HEK293 (cell line): ENCODE measurements at regions not wholly inside any gene's neighbourhood (a gene's known extent, or its start where the extent isn't known, plus 50 kb on each side); places are given as distances from the start of the nearest gene placed in this dataset.

ENCODE experiments used
- CTCF ChIA-PET: fragments of 350-600 bp; formaldehyde crosslinking; extraction: SDS; loops from one replicate; lab custom pipeline; 2021; ENCODE audit warnings: antibody characterized with exemption; lab: Yijun Ruan, JAX
- POLR2A ChIA-PET: fragments of 300-600 bp; formaldehyde crosslinking; extraction: SDS; loops from one replicate; lab custom pipeline; 2020; ENCODE audit warnings: antibody characterized with exemption, inconsistent platforms; lab: Yijun Ruan, JAX
- H3K27ac ChIP-seq: fragments of 200-500 bp; sonication (Bioruptor generic); 2 replicates; pipeline ENCODE4 v1.5.1; 2014; ENCODE audit warnings: low read depth, low read length, control low read depth, inconsistent platforms; ENCODE audit errors: extremely low read depth
- H3K36me3 ChIP-seq, 2 experiments: fragments of 200-500 bp in 1 of 2; sonication (Bioruptor generic) in 1 of 2; 1 replicate in 1 of 2; 2 replicates in 1 of 2; pipeline ENCODE4 v1.5.1; 2014 to 2017; ENCODE audit warnings: inconsistent platforms in 2 of 2, low read length in 2 of 2; ENCODE audit not compliant: control insufficient read depth in 2 of 2, insufficient read depth in 1 of 2
- H3K4me1 ChIP-seq: fragments of 200-500 bp; sonication (Bioruptor generic); 2 replicates; pipeline ENCODE4 v1.5.1; 2014; ENCODE audit warnings: mild to moderate bottlenecking, low read length, inconsistent platforms; ENCODE audit not compliant: control insufficient read depth, insufficient read depth
- H3K4me3 ChIP-seq: 2 replicates; pipeline ENCODE4 v1.5.1; 2011; ENCODE audit warnings: low read depth, mild to moderate bottlenecking, control low read depth, low read length, moderate library complexity
- H3K9me3 ChIP-seq: fragments of 200-500 bp; sonication (Bioruptor generic); 2 replicates; pipeline ENCODE4 v1.5.1; 2014; ENCODE audit warnings: low read depth, low read length, inconsistent platforms; ENCODE audit not compliant: control insufficient read depth, insufficient read depth
- IKZF3 ChIP-seq: fragments of 450-650 bp; IDR thresholded peaks from 2 replicates; pipeline ENCODE4 v1.5.0; 2018; ENCODE audit warnings: missing biosample characterization, mild to moderate bottlenecking, missing genetic modification characterization, moderate library complexity
- KLF8 ChIP-seq: fragments of 450-650 bp; formaldehyde crosslinking; IDR thresholded peaks from 2 replicates; pipeline ENCODE4 v1.5.1; 2016; ENCODE audit warnings: missing biosample characterization, missing genetic modification characterization
- PRDM1 ChIP-seq: fragments of 450-650 bp; formaldehyde crosslinking; IDR thresholded peaks from 2 replicates; pipeline ENCODE4; 2016; ENCODE audit warnings: missing biosample characterization, missing genetic modification characterization
- SETDB1 ChIP-seq: IDR thresholded peaks from one replicate; pipeline ENCODE4 v1.6.1; 2017; ENCODE audit warnings: mild to moderate bottlenecking, low read length, moderate library complexity, mixed read lengths; ENCODE audit not compliant: insufficient read length
- ZBTB20 ChIP-seq: fragments of 450-650 bp; formaldehyde crosslinking; IDR thresholded peaks from 2 replicates; pipeline ENCODE4 v1.5.1; 2016; ENCODE audit warnings: missing biosample characterization, missing genetic modification characterization
- ZFP37 ChIP-seq: fragments of 450-650 bp; formaldehyde crosslinking; IDR thresholded peaks from 2 replicates; pipeline ENCODE4 v1.5.1; 2016; ENCODE audit warnings: missing biosample characterization, missing genetic modification characterization
- ZNF133 ChIP-seq: fragments of 450-650 bp; formaldehyde crosslinking; IDR thresholded peaks from 2 replicates; pipeline ENCODE4 v1.5.1; 2016; ENCODE audit warnings: missing biosample characterization, missing genetic modification characterization
- ZNF169 ChIP-seq: fragments of 450-650 bp; formaldehyde crosslinking; IDR thresholded peaks from 2 replicates; pipeline ENCODE4 v1.5.1; 2016; ENCODE audit warnings: missing biosample characterization, missing genetic modification characterization
- ZNF558 ChIP-seq: fragments of 450-650 bp; formaldehyde crosslinking; IDR thresholded peaks from 2 replicates; pipeline ENCODE4 v1.5.1; 2016; ENCODE audit warnings: missing biosample characterization, missing genetic modification characterization
- ZNF629 ChIP-seq: fragments of 450-650 bp; formaldehyde crosslinking; IDR thresholded peaks from 2 replicates; pipeline ENCODE4 v1.5.1; 2017; ENCODE audit warnings: missing biosample characterization, missing genetic modification characterization
- ZNF677 ChIP-seq: fragments of 450-650 bp; IDR thresholded peaks from 2 replicates; pipeline ENCODE4 v1.5.0; 2018; ENCODE audit warnings: missing biosample characterization, mild to moderate bottlenecking, missing genetic modification characterization, moderate library complexity
- ZSCAN16 ChIP-seq: fragments of 450-650 bp; formaldehyde crosslinking; IDR thresholded peaks from 2 replicates; pipeline ENCODE4 v1.5.1; 2016; ENCODE audit warnings: missing biosample characterization, missing genetic modification characterization
- TF ChIP-seq, protein P1 (sequence below): fragments of 450-650 bp; formaldehyde crosslinking; IDR thresholded peaks from 2 replicates; pipeline ENCODE4 v1.5.1; 2016; ENCODE audit warnings: missing biosample characterization, missing genetic modification characterization
- TF ChIP-seq, protein P2 (sequence below): fragments of 450-650 bp; formaldehyde crosslinking; IDR thresholded peaks from 2 replicates; pipeline ENCODE4 v1.5.1; 2017; ENCODE audit warnings: missing biosample characterization, missing genetic modification characterization
- TF ChIP-seq, protein P3 (sequence below): fragments of 450-650 bp; formaldehyde crosslinking; IDR thresholded peaks from 2 replicates; pipeline ENCODE4 v1.5.1; 2016; ENCODE audit warnings: missing biosample characterization, missing genetic modification characterization, borderline replicate concordance
- TF ChIP-seq, protein P4 (sequence below): fragments of 450-650 bp; formaldehyde crosslinking; IDR thresholded peaks from 2 replicates; pipeline ENCODE4 v1.5.1; 2016; ENCODE audit warnings: missing biosample characterization, missing genetic modification characterization
- TF ChIP-seq, protein P5 (sequence below): fragments of 450-650 bp; formaldehyde crosslinking; IDR thresholded peaks from 2 replicates; pipeline ENCODE4 v1.5.1; 2016; ENCODE audit warnings: missing biosample characterization, missing genetic modification characterization

DNA sequence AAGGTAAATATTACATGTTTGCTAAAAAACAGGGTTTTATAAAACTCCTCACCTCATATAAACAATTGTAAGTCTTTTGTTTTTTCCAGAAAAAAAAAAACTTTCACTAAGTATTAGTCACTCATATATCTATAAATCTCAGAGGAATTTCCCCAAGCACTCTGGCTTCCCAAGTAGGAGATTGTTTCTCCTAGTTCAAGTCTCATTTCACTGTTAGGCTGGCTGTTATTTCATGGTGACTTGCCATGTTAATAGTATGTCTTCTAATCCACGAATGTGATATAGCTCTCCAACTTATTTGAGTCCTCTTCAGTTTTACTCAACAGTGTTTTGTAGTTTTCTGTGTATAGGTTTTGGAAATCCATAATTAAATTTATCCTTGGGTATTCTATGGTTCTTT, 61.6 kb downstream of the CAPZA3 start (continued):
- TF ChIP-seq, protein P1, sequence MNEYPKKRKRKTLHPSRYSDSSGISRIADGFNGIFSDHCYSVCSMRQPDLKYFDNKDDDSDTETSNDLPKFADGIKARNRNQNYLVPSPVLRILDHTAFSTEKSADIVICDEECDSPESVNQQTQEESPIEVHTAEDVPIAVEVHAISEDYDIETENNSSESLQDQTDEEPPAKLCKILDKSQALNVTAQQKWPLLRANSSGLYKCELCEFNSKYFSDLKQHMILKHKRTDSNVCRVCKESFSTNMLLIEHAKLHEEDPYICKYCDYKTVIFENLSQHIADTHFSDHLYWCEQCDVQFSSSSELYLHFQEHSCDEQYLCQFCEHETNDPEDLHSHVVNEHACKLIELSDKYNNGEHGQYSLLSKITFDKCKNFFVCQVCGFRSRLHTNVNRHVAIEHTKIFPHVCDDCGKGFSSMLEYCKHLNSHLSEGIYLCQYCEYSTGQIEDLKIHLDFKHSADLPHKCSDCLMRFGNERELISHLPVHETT (tag by site-specific recombination), result no peak
- TF ChIP-seq ZSCAN16 (no peak), IKZF3 (tag by site-specific recombination) (no peak), ZNF133 (tag by site-specific recombination) (no peak)

DNA sequence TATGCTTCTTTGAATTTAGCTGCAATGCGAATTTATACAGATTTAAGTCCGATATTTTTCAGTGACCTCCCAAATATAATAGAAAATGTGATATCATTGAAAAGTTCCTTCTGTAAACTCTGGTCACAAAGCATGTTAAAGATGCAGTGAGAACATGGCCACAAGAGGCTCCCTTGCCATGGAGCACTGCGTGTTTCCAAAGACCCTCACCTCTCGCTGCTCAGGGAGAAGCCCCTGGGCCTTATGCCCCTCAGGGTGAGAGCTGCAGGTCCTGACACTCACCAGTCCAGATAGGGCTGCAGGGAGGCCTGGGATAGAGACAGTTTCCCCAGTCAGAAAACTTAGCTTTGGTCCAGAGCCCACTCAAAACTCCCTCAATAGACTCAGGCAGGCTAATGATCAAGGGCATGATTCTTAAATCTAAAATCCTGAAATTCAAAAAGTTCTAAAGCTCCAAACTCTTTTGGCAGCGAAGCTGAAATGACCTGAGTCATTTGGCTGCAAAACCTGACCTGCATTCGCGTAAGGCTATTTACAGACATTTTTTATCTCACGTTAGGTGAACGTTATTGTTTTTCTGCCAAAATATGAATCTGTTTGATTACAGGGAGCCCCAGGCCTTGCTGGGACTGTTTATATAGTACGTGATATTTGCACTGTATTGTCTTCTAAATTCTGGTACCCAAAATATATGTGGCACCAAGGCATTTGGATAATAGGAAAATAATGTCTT, 67.8 kb downstream of the CAPZA3 start:
- POLR2A ChIA-PET, result no interaction called here
- Histone ChIP-seq H3K4me1 (no peaks in the 10 kb centered on the region), H3K4me3 (no peak overlapping the region), H3K36me3 (no peaks in the 10 kb centered on the region), H3K27ac (no peak overlapping the region), H3K9me3 (no peaks in the 10 kb centered on the region)
- CTCF ChIA-PET, result interaction anchor here (0.9 kb wide), 1 partner anchor 10 kb away, joined by 4 read pairs; no protein-coding TSS in a partner anchor
- TF ChIP-seq ZNF629 (tag by site-specific recombination) (no peak), SETDB1 (no peak)

DNA sequence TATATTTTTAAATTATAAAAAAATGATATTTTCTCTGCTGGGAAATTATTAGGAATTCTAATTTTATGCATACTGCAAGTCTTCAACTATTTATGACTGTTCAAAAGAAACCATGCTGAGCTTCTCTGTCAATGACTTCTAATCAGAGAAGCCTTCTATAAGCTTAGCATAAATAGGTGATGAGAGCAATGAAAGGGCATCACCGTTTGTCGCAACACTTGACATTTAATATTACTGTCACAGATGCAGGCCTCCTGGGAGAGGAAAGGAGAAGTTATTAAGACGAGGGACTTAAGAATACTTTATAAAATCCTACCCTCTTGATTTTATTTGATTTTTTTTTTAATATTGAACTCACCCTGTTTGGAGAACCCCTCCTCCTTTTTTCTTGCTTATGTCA, 69.8 kb downstream of the CAPZA3 start:
- CTCF ChIA-PET, result no interaction called here
- H3K4me3 ChIP-seq, result no peak overlapping the region

More for the DNA sequence above, 69.8 kb downstream of the CAPZA3 start:
- H3K4me1 ChIP-seq, result no peaks in the 10 kb centered on the region
- no peaks in the 10 kb centered on the region for H3K9me3 ChIP-seq
- POLR2A ChIA-PET, result no interaction called here
- no peaks in the 10 kb centered on the region for H3K36me3 ChIP-seq
- no peak overlapping the region for H3K27ac ChIP-seq
- TF ChIP-seq ZBTB20 (tag by site-specific recombination), result no peak
- TF ChIP-seq, protein P2, sequence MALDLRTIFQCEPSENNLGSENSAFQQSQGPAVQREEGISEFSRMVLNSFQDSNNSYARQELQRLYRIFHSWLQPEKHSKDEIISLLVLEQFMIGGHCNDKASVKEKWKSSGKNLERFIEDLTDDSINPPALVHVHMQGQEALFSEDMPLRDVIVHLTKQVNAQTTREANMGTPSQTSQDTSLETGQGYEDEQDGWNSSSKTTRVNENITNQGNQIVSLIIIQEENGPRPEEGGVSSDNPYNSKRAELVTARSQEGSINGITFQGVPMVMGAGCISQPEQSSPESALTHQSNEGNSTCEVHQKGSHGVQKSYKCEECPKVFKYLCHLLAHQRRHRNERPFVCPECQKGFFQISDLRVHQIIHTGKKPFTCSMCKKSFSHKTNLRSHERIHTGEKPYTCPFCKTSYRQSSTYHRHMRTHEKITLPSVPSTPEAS, result no peak
- no peak for TF ChIP-seq KLF8 (tag by site-specific recombination)
- TF ChIP-seq, protein P3, sequence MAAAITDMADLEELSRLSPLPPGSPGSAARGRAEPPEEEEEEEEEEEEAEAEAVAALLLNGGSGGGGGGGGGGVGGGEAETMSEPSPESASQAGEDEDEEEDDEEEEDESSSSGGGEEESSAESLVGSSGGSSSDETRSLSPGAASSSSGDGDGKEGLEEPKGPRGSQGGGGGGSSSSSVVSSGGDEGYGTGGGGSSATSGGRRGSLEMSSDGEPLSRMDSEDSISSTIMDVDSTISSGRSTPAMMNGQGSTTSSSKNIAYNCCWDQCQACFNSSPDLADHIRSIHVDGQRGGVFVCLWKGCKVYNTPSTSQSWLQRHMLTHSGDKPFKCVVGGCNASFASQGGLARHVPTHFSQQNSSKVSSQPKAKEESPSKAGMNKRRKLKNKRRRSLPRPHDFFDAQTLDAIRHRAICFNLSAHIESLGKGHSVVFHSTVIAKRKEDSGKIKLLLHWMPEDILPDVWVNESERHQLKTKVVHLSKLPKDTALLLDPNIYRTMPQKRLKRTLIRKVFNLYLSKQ, result no peak
- TF ChIP-seq PRDM1 (tag by site-specific recombination), result no peak
- TF ChIP-seq ZNF677, result no peak
- no peak for TF ChIP-seq ZNF169 (tag by site-specific recombination)
- TF ChIP-seq, protein P4, sequence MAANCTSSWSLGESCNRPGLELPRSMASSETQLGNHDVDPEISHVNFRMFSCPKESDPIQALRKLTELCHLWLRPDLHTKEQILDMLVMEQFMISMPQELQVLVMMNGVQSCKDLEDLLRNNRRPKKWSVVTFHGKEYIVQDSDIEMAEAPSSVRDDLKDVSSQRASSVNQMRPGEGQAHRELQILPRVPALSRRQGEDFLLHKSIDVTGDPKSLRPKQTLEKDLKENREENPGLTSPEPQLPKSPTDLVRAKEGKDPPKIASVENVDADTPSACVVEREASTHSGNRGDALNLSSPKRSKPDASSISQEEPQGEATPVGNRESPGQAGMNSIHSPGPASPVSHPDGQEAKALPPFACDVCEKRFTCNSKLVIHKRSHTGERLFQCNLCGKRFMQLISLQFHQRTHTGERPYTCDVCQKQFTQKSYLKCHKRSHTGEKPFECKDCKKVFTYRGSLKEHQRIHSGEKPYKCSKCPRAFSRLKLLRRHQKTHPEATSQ (tag by site-specific recombination), result no peak
- TF ChIP-seq, protein P5, sequence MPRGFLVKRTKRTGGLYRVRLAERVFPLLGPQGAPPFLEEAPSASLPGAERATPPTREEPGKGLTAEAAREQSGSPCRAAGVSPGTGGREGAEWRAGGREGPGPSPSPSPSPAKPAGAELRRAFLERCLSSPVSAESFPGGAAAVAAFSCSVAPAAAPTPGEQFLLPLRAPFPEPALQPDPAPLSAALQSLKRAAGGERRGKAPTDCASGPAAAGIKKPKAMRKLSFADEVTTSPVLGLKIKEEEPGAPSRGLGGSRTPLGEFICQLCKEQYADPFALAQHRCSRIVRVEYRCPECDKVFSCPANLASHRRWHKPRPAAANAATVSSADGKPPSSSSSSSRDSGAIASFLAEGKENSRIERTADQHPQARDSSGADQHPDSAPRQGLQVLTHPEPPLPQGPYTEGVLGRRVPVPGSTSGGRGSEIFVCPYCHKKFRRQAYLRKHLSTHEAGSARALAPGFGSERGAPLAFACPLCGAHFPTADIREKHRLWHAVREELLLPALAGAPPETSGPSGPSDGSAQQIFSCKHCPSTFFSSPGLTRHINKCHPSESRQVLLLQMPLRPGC (tag by site-specific recombination), result no peak
- no peak for TF ChIP-seq ZFP37 (tag by site-specific recombination)
- TF ChIP-seq ZNF558 (tag by site-specific recombination), result no peak
- TF ChIP-seq, all 188 proteins: peak for 0
